ENCODE measurements at regions not wholly inside any gene's neighbourhood (a gene's known extent, or its start where the extent isn't known, plus 50 kb on each side); places are given as distances from the start of the nearest gene placed in this dataset.
A peak's percentile ranks its signal among the peaks of the same experiment; 100 is the strongest.

DNA sequence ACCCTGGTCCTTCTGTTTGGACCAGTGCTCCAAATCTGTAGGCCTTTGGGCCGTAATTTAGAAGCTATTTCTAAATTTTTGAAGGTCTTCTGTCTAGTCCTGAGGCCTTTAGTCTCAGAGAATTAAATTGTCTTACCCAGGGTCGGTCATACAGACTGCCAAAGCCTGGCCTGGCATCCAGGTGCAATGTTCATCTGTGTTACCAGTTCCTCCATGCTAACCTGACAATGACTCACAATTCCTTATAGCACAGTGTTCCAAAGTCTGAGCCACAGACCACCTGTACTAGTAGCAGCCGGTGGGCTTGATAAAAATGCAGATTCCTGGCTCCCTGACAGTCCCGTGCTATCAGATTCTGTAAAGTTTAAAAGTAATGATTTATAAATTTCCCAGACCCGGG lies 77.7 kb upstream of the MAP4K3 start:
- no peak for DNase-seq (ENCODE audit: low spot score)

DNA sequence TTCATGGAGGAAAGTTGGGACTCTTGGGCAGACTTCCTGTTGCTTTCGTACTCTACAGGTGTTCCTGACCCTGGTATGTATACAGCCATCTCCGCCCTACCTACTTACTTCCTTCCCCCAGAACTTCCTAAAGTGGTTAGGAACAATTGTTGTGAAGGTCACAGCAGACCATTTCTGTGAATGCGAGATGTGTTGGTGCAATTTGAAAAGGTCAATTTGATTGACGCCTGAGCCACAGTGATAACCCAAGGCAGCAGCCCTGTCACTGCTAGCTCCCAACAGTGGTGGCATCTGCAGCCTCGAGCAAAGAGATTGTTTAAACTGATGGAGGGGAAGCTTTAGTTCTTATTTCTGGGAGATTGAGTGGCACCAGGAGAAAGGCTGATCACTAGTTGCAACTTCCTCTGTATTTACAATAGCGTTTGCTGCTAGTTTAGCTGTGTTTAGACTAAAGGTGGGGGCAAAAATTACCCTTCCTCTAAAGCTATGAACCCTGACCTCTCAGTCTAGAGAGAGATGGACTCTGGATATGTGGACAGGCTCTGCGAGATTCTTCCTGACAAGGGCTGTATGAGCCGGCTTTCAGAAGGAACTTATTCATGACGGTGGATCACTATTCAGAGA lies 78.3 kb upstream of the MAP4K3 start:
- DNase-seq (ENCODE audit: low spot score), result no peak

DNA sequence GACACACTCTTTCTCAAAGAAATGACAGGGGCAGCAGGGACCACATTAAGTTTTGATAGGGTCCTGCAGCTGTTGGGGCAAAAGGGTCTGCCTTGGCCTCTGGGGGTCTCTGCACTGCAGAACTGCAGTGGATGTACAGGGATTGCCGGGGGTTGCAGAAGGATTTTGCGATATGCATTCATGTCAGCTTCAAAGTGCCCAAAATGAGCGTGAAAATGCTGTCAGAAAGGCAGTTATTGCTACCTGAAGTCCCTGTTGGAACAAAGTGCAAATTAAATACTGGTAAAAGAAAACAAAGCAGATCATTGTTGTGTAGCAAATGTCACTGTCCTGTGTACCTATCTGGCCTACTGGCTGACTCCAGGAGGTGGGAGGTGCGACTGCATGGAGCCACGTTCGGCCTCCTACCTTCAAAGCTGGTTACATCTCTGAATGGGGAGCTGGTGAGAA lies 78.8 kb upstream of the MAP4K3 start:
- DNase-seq (ENCODE audit: low spot score), result no peak

DNA sequence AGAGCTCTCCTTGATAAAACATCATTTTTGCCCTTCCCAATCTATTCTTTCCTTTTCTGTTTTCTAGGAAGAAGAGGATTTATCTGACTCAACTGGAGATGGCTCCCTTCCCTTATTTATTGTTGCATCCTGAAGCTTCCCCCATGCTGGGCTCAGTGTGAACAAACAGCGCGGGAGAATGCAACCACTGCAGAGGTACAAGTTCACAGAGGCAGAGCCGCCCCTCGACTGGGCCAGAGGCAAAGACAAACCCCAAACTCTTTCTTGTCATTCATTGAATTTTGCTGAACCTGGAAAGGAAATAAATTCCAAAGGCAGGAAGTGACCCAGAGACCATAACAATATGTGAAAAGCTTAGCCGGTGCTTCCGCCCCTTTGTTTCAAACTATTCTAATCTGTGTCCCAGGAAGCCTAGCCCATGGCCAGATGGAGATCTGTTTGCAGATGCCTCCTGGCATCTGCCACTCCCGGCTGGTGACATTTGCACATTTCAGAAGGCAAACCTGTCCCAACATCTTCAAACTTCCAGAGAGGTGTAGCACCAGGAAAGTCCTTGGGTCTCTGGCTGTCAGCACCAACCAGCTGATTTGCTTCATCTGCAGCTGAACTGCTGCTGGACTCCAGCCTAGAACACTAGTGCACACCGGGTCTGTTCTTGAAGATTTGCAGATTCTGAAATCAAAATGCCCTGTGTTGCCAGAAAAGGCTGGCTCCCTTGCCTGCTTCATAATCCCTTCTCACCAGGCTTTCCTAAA lies 79.4 kb upstream of the MAP4K3 start:
- peak; percentile 33 for DNase-seq (ENCODE audit: low spot score)

DNA sequence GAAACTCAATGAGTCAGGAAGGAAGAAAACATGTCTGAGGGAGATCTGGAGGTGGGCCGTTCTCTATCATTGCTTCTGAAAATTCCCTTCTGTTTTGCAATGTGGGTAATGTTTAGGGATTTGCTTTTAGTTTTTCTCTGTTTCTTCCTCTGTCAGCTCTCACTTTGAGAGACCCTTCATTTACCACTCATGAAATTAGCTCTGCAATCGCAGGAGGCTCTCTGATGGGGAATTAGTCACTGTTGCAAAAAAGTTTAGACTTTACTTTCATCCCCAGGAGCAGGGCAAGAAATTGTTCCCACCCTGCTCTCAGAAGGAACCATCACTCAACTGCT lies 80.0 kb upstream of the MAP4K3 start:
- no peak for DNase-seq (ENCODE audit: low spot score)

DNA sequence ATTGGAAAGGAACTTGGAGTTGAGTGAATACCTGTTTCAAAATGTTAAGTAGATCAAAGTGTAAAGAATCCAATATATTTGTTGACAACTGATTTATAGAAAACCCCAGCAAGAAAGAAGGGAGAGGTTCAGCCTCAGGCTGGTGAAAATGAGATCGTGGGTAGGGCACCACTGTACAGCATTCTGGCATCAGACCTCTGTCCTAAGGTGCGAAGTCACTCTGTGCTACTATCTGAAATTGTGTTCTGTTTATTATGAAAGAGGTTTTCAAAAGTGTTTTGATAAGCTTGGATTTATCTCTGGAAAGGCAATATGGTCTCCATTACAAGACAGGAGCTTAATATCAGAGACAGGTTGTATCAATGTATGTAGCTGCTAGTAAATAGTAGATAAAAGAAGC lies 80.5 kb upstream of the MAP4K3 start:
- DNase-seq (ENCODE audit: low spot score), result no peak

DNA sequence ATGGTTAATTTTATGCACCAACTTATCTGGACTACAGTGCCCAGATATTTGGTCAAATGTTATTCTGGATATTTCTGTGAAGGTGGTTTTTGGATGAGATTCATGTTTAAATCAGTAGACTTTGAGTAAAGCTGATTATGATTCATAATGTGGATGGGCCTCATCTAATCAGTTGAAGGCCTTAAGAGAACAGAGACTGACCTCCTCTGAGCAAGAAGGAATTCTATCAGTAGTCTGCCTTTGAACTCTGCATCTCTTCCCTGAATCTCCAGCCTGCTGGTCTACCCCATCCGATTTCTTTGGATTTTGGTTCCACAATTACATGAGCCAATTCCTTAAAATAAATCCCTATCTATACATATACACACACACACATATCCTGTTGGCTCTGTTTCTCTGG lies 82.8 kb upstream of the MAP4K3 start:
- DNase-seq (ENCODE audit: low spot score), result no peak

DNA sequence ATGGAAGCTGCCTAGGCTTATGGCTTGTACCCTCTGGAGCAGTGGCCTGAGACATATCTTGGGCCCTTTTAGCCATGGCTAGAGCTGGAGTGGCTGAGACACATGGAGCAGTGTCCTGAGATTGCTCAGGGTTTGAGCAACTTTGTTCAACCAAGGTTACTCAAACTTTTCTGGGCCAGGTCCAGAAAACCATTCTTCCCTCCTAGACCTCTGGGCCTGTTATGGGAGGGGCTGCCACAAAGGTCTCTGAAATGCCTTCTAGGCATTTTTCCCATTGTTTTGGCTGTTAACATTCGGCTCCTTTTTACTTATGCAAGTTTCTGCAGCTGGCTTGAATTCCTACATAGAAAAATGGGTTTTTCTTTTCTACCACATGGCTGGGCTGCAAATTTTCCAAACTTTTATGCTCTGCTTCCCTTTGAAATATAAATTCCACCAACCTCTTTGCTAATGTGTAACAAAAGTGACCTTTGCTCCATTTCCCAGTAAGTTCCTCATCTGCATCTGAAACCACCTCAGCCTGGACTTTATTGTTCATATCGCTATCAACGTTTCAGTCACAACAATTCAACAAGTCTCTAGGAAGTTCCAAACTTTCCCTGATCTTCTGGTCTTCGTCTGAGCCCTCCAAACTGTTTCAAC lies 84.9 kb upstream of the MAP4K3 start:
- DNase-seq (ENCODE audit: low spot score), result no peak

DNA sequence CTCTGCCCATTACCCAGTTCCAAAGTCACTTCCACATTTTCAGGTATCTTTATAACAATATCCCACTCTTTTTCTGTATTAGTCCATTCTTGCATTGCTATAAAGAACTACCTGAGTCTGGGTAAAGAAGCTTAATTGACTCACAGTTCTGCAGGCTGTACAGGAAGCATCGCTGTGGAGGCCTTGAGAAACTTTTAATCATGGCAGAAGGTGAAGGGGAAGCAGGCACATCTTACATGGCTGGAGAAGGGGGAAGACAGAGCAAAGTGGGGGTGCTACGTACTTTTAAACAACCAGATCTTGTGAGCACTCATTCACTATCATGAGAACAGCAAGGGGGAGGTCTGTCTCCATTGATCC lies 85.4 kb upstream of the MAP4K3 start:
- no peak for DNase-seq (ENCODE audit: low spot score)

DNA sequence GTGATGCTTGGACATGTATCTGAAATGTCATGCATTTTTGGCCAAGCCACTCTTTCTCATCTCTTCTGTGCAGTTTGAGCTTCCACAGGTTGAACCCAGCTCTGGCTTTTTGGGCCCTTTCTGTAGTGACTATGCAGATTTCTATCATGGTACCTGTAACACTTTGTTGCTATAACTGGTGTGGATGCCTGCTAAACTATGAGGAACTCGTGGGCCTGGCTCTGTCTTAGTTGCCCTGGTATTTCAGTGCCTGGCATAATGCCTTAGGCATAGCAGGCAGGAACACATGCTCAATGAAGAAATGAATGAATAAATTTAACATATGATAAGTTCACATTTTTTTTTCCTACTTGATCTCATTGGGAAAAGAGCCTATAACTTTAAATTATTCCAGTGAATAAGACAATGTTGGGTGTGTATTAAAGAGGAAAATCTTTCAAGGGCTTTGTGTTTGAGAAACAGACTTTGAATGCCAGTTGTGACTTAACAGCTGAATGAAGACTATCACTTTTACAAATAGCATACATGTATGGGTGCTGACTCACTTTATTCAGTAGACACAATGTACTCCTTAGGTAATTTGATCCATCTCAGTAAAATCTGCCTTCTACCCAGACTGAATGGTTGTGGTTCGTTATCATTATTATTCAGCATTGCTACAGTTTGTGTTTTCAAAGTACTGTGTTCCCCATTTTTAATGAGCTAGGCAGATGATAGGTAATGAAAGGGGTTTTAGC lies 86.4 kb upstream of the MAP4K3 start:
- DNase-seq (ENCODE audit: low spot score), result no peak

DNA sequence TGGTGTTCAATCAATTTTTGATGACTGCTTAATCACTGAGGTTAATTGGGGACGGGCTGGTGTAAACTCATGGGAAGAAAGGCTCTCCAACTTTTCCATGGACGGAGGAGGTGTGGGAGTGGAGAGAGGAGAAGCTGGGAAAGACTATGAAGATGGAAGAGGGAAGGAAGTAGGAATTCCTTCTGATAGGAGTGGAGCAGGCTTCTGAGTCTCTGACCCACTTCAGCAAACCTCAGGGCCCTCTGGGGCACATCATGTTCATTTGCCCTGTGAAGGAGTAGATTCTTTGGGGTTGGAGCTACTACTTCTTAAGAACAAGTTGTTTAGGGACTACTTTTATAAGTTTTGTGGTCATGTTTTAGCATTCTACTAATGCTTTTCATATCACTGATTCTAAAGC lies 87.0 kb upstream of the MAP4K3 start:
- DNase-seq (ENCODE audit: low spot score), result no peak

DNA sequence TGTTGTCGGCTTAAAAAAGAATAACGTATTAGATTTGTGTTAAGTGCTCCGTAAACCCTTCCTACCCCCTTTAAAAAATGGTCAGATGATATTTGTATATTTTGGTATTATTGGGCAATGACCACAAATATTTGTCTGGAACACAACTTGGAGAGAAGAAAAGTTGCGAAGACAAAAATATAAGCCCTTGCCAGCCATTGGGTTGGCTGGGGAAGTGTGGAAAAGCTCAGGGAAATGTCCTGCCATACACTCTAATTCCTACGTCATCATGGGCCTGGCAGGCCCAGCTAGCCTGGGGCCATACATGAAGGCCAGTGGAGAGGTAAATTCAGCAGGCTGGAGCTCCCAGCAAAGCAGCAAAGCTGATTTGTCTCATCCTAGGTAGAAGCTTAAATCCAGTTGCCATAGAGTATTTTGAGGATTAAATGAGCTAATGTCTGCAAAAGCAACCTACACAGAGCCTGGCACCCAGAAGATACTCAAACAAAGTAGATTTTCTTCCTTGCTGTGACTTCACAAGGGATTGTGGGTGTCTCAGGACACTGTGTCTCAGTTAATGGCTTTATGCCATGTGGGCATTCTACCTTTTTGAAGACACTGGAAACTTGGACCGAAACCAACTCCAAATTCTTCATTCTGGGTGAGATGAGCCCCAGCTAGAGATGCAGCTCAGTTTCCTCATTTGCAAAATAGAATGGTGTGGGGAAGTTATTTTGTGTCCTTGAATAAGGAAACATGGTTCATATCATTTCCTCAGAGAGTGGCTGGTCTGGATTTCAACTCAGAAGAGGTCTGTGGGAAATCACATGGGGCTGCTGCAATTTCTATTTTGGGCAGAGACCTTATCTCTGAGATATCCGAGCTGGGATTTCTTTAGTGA lies 87.9 kb upstream of the MAP4K3 start:
- peak; percentile 42 for DNase-seq (ENCODE audit: low spot score)

DNA sequence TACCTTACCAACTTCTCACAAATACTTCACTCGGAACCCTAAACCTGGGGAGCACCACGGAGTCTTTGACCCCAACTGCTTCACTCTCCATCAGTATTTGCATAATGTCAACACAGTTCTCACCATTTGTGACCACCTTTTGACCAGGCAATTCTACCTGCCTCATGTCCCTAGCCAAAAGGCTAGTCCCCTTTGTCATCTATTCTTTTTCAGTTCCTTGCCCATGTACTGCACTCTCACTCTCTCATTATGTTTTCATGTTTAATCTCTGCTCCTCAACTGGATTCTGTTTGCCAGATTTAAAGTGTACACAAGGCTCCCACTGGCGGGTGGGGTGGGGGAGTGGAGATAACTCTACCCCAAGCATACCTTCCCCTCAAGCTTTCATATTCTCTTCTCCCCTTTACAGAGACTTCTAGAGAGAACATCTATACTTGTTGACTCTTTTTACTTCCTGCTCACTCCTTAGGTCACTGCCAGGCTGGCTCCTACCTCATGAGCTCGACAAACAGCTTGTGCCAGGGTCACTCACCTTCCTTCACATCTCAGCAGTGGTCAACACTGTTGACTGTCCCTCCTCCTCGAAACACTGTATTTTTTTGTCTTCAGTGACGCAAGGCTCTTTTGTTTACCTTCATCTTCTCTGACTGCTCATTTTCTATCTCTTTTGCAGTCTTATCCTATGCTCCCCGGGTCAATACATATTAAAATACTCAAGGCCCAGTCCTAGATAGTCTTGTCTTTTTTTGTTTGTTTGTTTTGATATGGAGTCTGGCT lies 88.7 kb upstream of the MAP4K3 start:
- no peak for DNase-seq (ENCODE audit: low spot score)

DNA sequence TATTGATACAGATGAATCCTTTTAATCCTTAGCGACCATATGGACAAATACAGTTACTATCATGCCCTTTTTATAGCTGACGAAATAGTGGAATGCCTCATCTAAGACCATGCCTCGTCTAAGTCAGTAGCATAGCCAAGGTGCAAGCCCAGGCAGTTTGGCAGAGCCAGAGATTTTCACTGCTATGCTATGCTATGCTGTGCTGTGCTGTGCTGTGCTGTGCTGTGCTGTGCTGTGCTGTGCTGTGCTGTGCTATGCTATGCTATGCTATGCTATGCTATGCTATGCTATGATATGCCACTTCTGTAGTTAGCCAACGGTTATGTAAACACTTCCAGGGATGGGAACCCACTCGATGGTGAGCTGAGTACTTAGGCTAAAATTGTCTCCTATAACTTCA lies 91.6 kb upstream of the MAP4K3 start:
- no peak for DNase-seq (ENCODE audit: low spot score)

DNA sequence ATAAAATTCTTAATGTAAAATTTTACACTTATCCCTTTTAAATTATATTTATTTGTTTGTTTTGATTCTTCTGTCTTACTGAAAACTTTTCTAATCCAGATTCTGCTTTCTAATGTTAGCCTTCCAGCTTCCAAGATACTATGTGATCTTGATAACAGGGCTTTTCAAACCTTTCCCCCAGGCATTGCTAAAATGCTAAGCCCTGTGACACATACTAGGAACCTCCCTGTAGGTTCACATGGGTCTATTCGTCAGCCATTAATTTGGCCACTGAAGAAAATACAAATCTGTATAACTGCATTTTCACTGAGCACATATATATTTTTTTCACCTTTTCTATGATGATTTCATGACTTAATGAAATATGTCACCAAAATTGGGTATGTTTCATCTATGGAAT lies 92.8 kb upstream of the MAP4K3 start:
- no peak for DNase-seq (ENCODE audit: low spot score)

DNA sequence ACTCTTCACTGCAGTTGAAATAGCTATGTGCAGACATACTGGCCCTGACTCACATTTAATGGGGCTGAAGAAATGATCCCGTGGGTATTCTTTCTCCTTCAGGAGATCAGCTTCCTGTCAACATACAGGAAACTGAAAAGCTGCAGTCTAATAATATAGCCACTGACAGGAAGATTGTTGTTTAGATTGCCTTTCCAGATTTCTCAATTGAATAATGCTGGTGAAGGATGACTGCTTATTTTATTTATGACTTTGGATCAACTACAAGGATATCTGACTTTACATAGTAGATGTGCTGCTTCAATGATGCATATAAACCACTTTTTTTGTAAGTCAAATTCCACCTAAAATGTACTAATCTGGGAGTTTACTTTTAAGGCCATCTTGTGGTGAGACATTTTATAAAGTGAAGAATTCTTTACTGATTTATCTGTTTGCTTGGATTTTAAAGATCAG lies 93.4 kb upstream of the MAP4K3 start:
- no peak for DNase-seq (ENCODE audit: low spot score)

DNA sequence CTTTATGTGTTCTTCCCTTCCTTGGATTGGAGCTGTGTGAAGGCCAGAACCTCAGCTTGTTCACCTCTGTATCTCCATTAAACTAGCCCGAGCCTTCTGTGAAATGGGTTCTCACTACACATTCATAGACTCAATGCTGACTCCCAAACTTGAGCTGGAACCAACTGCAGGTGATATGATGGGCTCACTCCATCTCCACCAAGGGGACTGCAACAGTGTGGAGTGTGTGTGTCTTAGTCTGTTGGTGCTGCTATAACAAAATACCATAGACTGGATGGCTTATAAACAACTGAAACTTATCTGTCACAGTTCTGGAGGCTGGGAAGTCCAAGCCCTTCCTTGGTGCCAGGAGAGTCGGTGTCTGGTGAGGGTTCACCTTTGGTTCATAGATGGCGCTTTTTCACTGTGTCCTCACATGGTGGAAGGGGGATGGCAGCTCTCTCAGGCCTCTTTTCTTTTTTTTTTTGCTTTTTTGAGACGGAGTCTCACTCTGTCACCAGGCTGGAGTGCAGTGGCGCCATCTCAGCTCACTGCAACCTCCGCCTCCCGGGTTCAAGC lies 94.2 kb upstream of the MAP4K3 start:
- DNase-seq (ENCODE audit: low spot score), result no peak

DNA sequence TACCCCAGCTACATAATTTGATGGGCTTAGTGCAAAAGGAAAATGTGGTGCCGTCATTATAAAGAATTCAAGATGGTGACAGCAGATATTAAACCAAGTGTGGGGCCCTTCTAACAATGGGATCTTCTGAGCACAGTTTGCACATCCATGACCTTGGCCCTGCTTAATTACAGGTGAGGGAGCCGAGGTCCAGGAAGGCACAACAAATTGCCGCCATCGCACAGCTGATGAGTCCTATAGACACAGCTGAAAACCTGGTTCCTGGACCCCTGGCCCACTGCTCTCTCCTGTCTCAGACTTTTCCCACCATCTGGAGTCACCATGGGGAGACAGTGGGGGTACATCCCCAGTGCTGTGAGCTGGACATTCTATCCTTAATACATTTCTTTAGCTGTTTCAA lies 95.8 kb upstream of the MAP4K3 start:
- no peak for DNase-seq (ENCODE audit: low spot score)

DNA sequence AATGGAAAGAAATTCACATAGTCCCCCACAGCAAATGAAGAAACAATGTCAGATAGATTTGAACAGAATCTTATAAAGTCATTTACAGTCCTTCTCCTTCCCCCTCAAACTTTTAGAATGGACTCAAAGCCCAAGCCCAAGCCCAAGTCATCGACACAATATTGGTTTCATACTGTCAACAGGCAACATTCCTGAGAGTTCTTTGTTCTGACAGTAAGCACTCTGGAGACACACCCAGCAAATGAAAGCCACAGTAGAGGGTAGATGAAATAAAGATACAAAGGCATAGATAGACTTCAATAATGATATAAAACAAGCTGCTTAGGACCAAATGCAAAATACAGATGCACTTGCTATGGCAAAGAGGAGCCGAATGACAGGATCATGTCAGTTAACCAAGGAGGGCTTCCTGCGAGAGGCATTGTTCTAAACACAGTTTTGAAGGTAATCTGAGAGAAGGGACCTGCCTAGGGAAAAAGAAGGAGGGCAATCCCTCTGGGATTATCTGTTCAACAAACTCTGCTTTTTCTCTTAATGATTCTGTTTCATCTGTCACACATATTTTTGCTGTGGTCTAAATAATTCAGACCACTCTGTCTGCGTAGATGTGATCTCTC lies 97.1 kb upstream of the MAP4K3 start:
- no peak for DNase-seq (ENCODE audit: low spot score)

DNA sequence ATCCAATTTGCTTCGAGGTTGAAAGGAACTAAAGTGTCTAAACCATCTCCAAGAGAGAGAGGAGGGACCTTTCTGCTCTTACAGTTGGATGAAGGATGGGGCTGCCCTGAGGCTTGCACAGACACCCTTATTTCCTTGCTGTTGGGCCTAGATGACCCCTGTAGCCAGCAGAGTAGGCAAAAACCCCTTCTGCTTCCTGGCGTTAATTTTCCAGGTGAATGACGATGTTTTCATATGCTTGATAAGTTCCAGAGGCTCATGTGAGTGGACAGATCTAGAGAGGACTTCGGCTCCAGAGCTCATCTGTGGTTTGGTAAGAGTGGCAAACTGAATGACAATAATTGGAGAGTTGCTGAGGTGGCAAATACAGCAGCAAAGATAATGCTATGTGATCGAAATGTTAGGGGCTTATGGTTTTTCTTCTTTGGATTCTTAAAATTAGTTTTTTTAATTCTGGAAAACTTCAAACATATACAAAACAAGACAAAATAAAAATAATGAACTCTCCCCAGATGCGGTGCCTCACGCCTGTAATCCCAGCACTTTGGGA lies 98.6 kb upstream of the MAP4K3 start:
- no peak for DNase-seq (ENCODE audit: low spot score)
